ENCODE measurements at regions not wholly inside any gene's neighbourhood (a gene's known extent, or its start where the extent isn't known, plus 50 kb on each side); places are given as distances from the start of the nearest gene placed in this dataset.
"Not testable (repeated sequence)": the region's sequence is repeated elsewhere in the genome, so short reads cannot be mapped to it uniquely, and the experiment has no call there.

GRCh38 chrX:94695910-94696309 is 1021.9 kb downstream of the FAM133A start:
- no peak overlapping the region for H3K4me3 ChIP-seq (ENCODE audit: low read depth, low read length)
- TF ChIP-seq CTCF (conservative IDR thresholded peaks at IDR 0.05; ENCODE audit: low read depth, low read length), result no peak
- DNase-seq (ENCODE audit: low read depth), result no peak

- not testable (repeated sequence) for H3K4me3 ChIP-seq (ENCODE audit: low read depth, low read length); DNase-seq (ENCODE audit: low read depth)
Observed at GRCh38 chrX:94704348-94705256, 1030.6 kb downstream of the FAM133A start.

GRCh38 chrX:94721386-94721785 is 1047.4 kb downstream of the FAM133A start:
- DNase-seq (ENCODE audit: low read depth), result no peak
- H3K4me3 ChIP-seq (ENCODE audit: low read depth, low read length), result no peak overlapping the region
- TF ChIP-seq CTCF (conservative IDR thresholded peaks at IDR 0.05; ENCODE audit: low read depth, low read length), result no peak

GRCh38 chrX:94722578-94722977 is 1048.6 kb downstream of the FAM133A start:
- no peak for DNase-seq (ENCODE audit: low read depth)
- H3K4me3 ChIP-seq (ENCODE audit: low read depth, low read length), result no peak overlapping the region
- no peak for TF ChIP-seq CTCF (conservative IDR thresholded peaks at IDR 0.05; ENCODE audit: low read depth, low read length)

GRCh38 chrX:94742772-94743171 is 1068.8 kb downstream of the FAM133A start:
- H3K4me3 ChIP-seq (ENCODE audit: low read depth, low read length), result no peak overlapping the region
- DNase-seq (ENCODE audit: low read depth), result no peak
- TF ChIP-seq CTCF (conservative IDR thresholded peaks at IDR 0.05; ENCODE audit: low read depth, low read length), result no peak

- TF ChIP-seq CTCF (conservative IDR thresholded peaks at IDR 0.05; ENCODE audit: low read depth, low read length), result no peak
- no peak overlapping the region for H3K4me3 ChIP-seq (ENCODE audit: low read depth, low read length)
- DNase-seq (ENCODE audit: low read depth), result no peak
Observed at GRCh38 chrX:94743478-94743877, 1069.5 kb downstream of the FAM133A start.

GRCh38 chrX:94744786-94745185 is 1070.8 kb downstream of the FAM133A start:
- H3K4me3 ChIP-seq (ENCODE audit: low read depth, low read length), result no peak overlapping the region
- TF ChIP-seq CTCF (conservative IDR thresholded peaks at IDR 0.05; ENCODE audit: low read depth, low read length), result no peak
- DNase-seq (ENCODE audit: low read depth), result no peak

Measured in epithelial cell of proximal tubule (primary cell).